Activated T-helper 2 cell treated with anti-CD3 and anti-CD28 coated beads, Interferon-gamma antibody, Interleukin-2, Interleukin-4, amounts not matched to agents 10 μg/mL and 5 μg/mL and 100 μg/mL, durations not matched to agents 14 hours and 24 hours and 36 hours (primary cell): ENCODE measurements at regions not wholly inside any gene's neighbourhood (a gene's known extent, or its start where the extent isn't known, plus 50 kb on each side); places are given as distances from the start of the nearest gene placed in this dataset.

ENCODE experiments used
- DNase-seq: peaks from one replicate; pipeline ENCODE4 v3.0.0; 2021; ENCODE audit warnings: low spot score
- H3K27ac Mint-ChIP-seq: one replicate; pipeline ENCODE4 v1.8.0; 2021; ENCODE audit warnings: mixed read lengths
- H3K27me3 Mint-ChIP-seq: one replicate; pipeline ENCODE4 v1.8.0; 2021; ENCODE audit warnings: low read depth, mixed read lengths
- H3K36me3 Mint-ChIP-seq: one replicate; pipeline ENCODE4 v1.8.0; 2021; ENCODE audit warnings: low read depth, mixed read lengths
- H3K4me1 Mint-ChIP-seq: one replicate; pipeline ENCODE4 v1.8.0; 2021; ENCODE audit warnings: low read depth, mixed read lengths
- H3K4me3 Mint-ChIP-seq: one replicate; pipeline ENCODE4 v1.8.0; 2021; ENCODE audit warnings: low read depth, mild to moderate bottlenecking, moderate library complexity, mixed read lengths
- H3K9me3 Mint-ChIP-seq: one replicate; pipeline ENCODE4 v1.8.0; 2021; ENCODE audit warnings: mixed read lengths
- intact Hi-C: fragments of 100-400 bp; cut with micrococcal nuclease; formaldehyde crosslinking; loops from one replicate; pipeline ENCODE4 v1.15.1; 2023

- H3K4me3 Mint-ChIP-seq, result no peak overlapping the region
- no peaks in the 10 kb centered on the region for H3K27me3 Mint-ChIP-seq
- H3K27ac Mint-ChIP-seq, result no peak overlapping the region
- no peaks in the 10 kb centered on the region for H3K4me1 Mint-ChIP-seq
- H3K36me3 Mint-ChIP-seq, result no peaks in the 10 kb centered on the region
- intact Hi-C loops, result no loop called here
- no peak for DNase-seq
- H3K9me3 Mint-ChIP-seq, result no peaks in the 10 kb centered on the region
Measured at GRCh38 chr13:106361621-106362020, 173.8 kb downstream of the EFNB2 start.

GRCh38 chr13:106357198-106357597 is 178.3 kb downstream of the EFNB2 start:
- Mint-ChIP-seq H3K9me3 (no peaks in the 10 kb centered on the region), H3K27me3 (no peaks in the 10 kb centered on the region), H3K4me1 (no peaks in the 10 kb centered on the region), H3K27ac (no peak overlapping the region), H3K4me3 (no peak overlapping the region), H3K36me3 (no peaks in the 10 kb centered on the region)
- intact Hi-C loops, result no loop called here
- DNase-seq, result no peak

GRCh38 chr13:106355866-106356265 is 179.6 kb downstream of the EFNB2 start:
- Mint-ChIP-seq H3K9me3 (no peaks in the 10 kb centered on the region), H3K27ac (no peak overlapping the region), H3K36me3 (no peaks in the 10 kb centered on the region), H3K4me1 (no peaks in the 10 kb centered on the region), H3K27me3 (peaks cover 3% of the 10 kb centered on the region), H3K4me3 (no peak overlapping the region)
- intact Hi-C loops, result no loop called here
- no peak for DNase-seq

GRCh38 chr13:106354961-106355360 is 180.5 kb downstream of the EFNB2 start:
- Mint-ChIP-seq H3K9me3 (no peaks in the 10 kb centered on the region), H3K4me3 (no peak overlapping the region), H3K4me1 (no peaks in the 10 kb centered on the region), H3K36me3 (no peaks in the 10 kb centered on the region), H3K27ac (no peak overlapping the region), H3K27me3 (peaks cover 8% of the 10 kb centered on the region)
- intact Hi-C loops, result no loop called here
- DNase-seq, result no peak

- Mint-ChIP-seq H3K4me1 (no peaks in the 10 kb centered on the region), H3K36me3 (no peaks in the 10 kb centered on the region), H3K9me3 (no peaks in the 10 kb centered on the region), H3K27ac (no peak overlapping the region), H3K4me3 (no peak overlapping the region), H3K27me3 (peaks cover 21% of the 10 kb centered on the region)
- DNase-seq, result no peak
- intact Hi-C loops, result no loop called here
Measured at GRCh38 chr13:106352850-106353249, 182.6 kb downstream of the EFNB2 start.

- H3K27me3 Mint-ChIP-seq, result peaks cover 21% of the 10 kb centered on the region
- DNase-seq, result no peak
- H3K9me3 Mint-ChIP-seq, result no peaks in the 10 kb centered on the region
- H3K36me3 Mint-ChIP-seq, result no peaks in the 10 kb centered on the region
- H3K4me3 Mint-ChIP-seq, result no peak overlapping the region
- no peak overlapping the region for H3K27ac Mint-ChIP-seq
- intact Hi-C loops, result no loop called here
- H3K4me1 Mint-ChIP-seq, result no peaks in the 10 kb centered on the region
Measured at GRCh38 chr13:106351251-106351650, 184.2 kb downstream of the EFNB2 start.

GRCh38 chr13:106350208-106350607 is 185.3 kb downstream of the EFNB2 start:
- Mint-ChIP-seq H3K27ac (no peak overlapping the region), H3K27me3 (peaks cover 21% of the 10 kb centered on the region), H3K9me3 (no peaks in the 10 kb centered on the region)

GRCh38 chr13:106349080-106349931 is 186.2 kb downstream of the EFNB2 start:
- Mint-ChIP-seq H3K4me3 (no peak overlapping the region), H3K4me1 (no peaks in the 10 kb centered on the region)
- intact Hi-C loops, result no loop called here

More at GRCh38 chr13:106350208-106350607, 185.3 kb downstream of the EFNB2 start:
- DNase-seq, result no peak
- H3K4me1 Mint-ChIP-seq, result no peaks in the 10 kb centered on the region
- no peak overlapping the region for H3K4me3 Mint-ChIP-seq
- no peaks in the 10 kb centered on the region for H3K36me3 Mint-ChIP-seq
- intact Hi-C loops, result no loop called here

GRCh38 chr13:106348075-106348840 is 187.2 kb downstream of the EFNB2 start:
- DNase-seq, result no peak
- Mint-ChIP-seq H3K27me3 (peaks cover 21% of the 10 kb centered on the region), H3K36me3 (no peaks in the 10 kb centered on the region), H3K27ac (no peak overlapping the region), H3K4me1 (no peaks in the 10 kb centered on the region), H3K9me3 (no peaks in the 10 kb centered on the region), H3K4me3 (no peak overlapping the region)
- intact Hi-C loops, result no loop called here

More at GRCh38 chr13:106349080-106349931, 186.2 kb downstream of the EFNB2 start:
- Mint-ChIP-seq H3K27me3 (peaks cover 21% of the 10 kb centered on the region), H3K27ac (no peak overlapping the region), H3K9me3 (no peaks in the 10 kb centered on the region), H3K36me3 (no peaks in the 10 kb centered on the region)
- no peak for DNase-seq

- Mint-ChIP-seq H3K36me3 (no peaks in the 10 kb centered on the region), H3K27ac (no peak overlapping the region), H3K9me3 (peaks cover 14% of the 10 kb centered on the region), H3K4me1 (no peaks in the 10 kb centered on the region), H3K4me3 (no peak overlapping the region), H3K27me3 (peaks cover 8% of the 10 kb centered on the region)
- no peak for DNase-seq
- intact Hi-C loops, result no loop called here
Measured at GRCh38 chr13:106344342-106344741, 191.1 kb downstream of the EFNB2 start.

GRCh38 chr13:106343836-106344235 is 191.6 kb downstream of the EFNB2 start:
- intact Hi-C loops, result no loop called here
- Mint-ChIP-seq H3K9me3 (peaks cover 14% of the 10 kb centered on the region), H3K27ac (no peak overlapping the region), H3K4me3 (no peak overlapping the region), H3K36me3 (no peaks in the 10 kb centered on the region), H3K4me1 (no peaks in the 10 kb centered on the region), H3K27me3 (peaks cover 5% of the 10 kb centered on the region)
- DNase-seq, result no peak

GRCh38 chr13:106340249-106340648 is 195.2 kb downstream of the EFNB2 start:
- Mint-ChIP-seq H3K4me1 (no peaks in the 10 kb centered on the region), H3K9me3 (peaks cover 14% of the 10 kb centered on the region), H3K27ac (no peak overlapping the region), H3K27me3 (no peaks in the 10 kb centered on the region), H3K4me3 (no peak overlapping the region), H3K36me3 (no peaks in the 10 kb centered on the region)
- DNase-seq, result no peak
- intact Hi-C loops, result no loop called here
